ENCODE measurements at regions not wholly inside any gene's neighbourhood (a gene's known extent, or its start where the extent isn't known, plus 50 kb on each side); places are given as distances from the start of the nearest gene placed in this dataset.
A peak's percentile ranks its signal among the peaks of the same experiment; 100 is the strongest.

GRCh38 chr9:96031366-96031824, 155.9 kb downstream of the ERCC6L2 start:
- H3K9me3 ChIP-seq: no peaks in the 10 kb centered on the region
- no peak overlapping the region for H3K4me3 ChIP-seq
- H3K27ac ChIP-seq: peak overlapping the region in 2 of 4 donors; percentile 5 to 62
- peak; percentile 60 to 63 for DNase-seq (ENCODE audit: low spot score in 2 of 2)
- H3K36me3 ChIP-seq: no peaks in the 10 kb centered on the region
- peaks cover 0 to 35% (median 24%) of the 10 kb centered on the region in 4 donors for H3K4me1 ChIP-seq
- peaks cover 0 to 12% of the 10 kb centered on the region in 2 donors for H3K27me3 ChIP-seq
- 22 to 35% methylated on average over 5 to 6 of the region's 6 CpGs for WGBS, 2 donors
- TF ChIP-seq CTCF (IDR thresholded peaks at IDR 0.05) (no peak), POLR2A (IDR thresholded peaks at IDR 0.05) (no peak), EP300 (IDR thresholded peaks at IDR 0.05) (peak in 1 of 2 donors; percentile 55)

DNA sequence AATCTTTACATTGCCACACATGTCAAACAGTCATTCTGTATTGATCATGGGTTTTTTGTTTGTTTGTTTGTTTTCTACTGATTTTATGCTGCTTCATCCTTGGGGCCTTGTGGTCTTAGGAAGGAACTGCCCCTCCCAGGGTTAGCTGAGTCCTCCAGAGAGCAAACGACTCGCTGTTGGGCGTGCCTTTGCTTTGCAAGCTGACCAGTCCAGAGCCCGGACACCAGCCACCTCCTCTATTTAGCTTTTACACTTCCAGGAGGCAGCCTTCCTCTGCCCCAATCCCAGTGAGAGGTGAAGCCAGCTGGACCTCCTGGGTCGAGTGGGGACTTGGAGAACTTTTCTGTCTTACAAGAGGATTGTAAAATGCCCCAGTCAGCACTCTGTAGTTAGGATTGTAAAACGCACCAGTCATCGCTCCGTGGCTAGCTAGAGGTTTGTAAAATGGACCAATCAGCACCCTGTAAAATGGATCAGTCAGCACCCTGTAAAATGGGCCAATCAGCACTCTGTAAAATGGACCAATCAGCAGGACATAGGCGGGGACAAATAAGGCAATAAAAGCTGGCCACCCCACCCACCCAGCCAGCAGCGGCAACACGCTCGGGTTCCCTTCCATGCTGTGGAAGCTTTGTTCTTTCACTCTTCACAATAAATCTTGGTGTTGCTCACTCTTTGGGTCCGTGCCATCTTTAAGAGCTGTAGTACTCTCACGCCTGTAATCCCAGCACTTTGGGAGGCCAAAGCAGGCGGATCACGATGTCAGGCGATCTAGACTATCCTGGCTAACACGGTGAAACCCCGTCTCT, 154.4 kb downstream of the ERCC6L2 start:
- Histone ChIP-seq H3K27me3 (peaks cover 0 to 16% of the 10 kb centered on the region in 2 donors), H3K36me3 (no peaks in the 10 kb centered on the region), H3K9me3 (no peaks in the 10 kb centered on the region), H3K4me1 (peaks cover 0 to 38% (median 24%) of the 10 kb centered on the region in 4 donors), H3K4me3 (no peak overlapping the region), H3K27ac (peak overlapping the region in 1 of 4 donors; percentile 62)
- 88 to 91% methylated on average over 19 of the region's 19 CpGs for WGBS, 2 donors
- no peak for DNase-seq (ENCODE audit: low spot score in 2 of 2)
- TF ChIP-seq CTCF (IDR thresholded peaks at IDR 0.05) (no peak), POLR2A (IDR thresholded peaks at IDR 0.05) (no peak), EP300 (IDR thresholded peaks at IDR 0.05) (no peak)

- no peaks in the 10 kb centered on the region for H3K36me3 ChIP-seq
- H3K4me1 ChIP-seq: peaks cover 0 to 46% (median 25%) of the 10 kb centered on the region in 4 donors
- H3K27ac ChIP-seq: peak overlapping the region in 3 of 4 donors; percentile 62 to 81 (median 66)
- DNase-seq (ENCODE audit: low spot score in 2 of 2): no peak
- 14 to 21% methylated on average over 64 of the region's 72 CpGs for WGBS, 2 donors
- peak overlapping the region; percentile 20 to 54 (median 34) for H3K4me3 ChIP-seq
- TF ChIP-seq POLR2A (IDR thresholded peaks at IDR 0.05): no peak
- peak in 1 of 5 experiments; percentile 22 for TF ChIP-seq CTCF (IDR thresholded peaks at IDR 0.05)
- TF ChIP-seq EP300 (IDR thresholded peaks at IDR 0.05): no peak
- peaks cover 0 to 18% of the 10 kb centered on the region in 2 donors for H3K27me3 ChIP-seq
- H3K9me3 ChIP-seq: no peaks in the 10 kb centered on the region
Measured at GRCh38 chr9:96027251-96028131, 152.0 kb downstream of the ERCC6L2 start.

DNA sequence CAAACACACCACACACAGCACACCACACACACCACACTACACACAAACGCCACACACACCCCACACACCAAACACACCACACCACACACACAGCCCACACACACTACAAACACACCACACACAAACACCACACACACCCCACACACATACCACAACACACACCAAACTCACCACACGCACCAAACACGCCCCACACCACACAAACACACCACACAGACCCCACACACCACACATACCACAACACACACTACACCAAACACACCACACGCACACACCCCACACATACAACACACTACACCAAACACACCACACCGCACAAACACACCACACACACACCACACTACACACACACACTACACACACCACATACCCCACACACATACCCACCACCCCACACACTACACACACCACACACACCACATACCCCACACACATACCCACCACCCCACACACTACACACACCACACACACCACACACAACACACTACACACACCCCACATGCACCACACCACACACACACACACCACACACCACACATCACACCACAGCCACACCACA, 151.2 kb downstream of the ERCC6L2 start:
- Histone ChIP-seq H3K27ac (peak overlapping the region in 3 of 4 donors; percentile 62 to 81 (median 66)), H3K4me1 (peaks cover 0 to 50% (median 27%) of the 10 kb centered on the region in 4 donors), H3K4me3 (peak overlapping the region in 3 of 4 donors; percentile 30 to 54 (median 38)), H3K27me3 (peaks cover 0 to 26% of the 10 kb centered on the region in 2 donors), H3K36me3 (no peaks in the 10 kb centered on the region), H3K9me3 (no peaks in the 10 kb centered on the region)
- TF ChIP-seq EP300 (IDR thresholded peaks at IDR 0.05) (no peak), POLR2A (IDR thresholded peaks at IDR 0.05) (no peak)
- no peak for DNase-seq (ENCODE audit: low spot score in 2 of 2)
- 81 to 90% methylated on average over 5 of the region's 5 CpGs for WGBS, 2 donors

GRCh38 chr9:96025995-96026602, 150.6 kb downstream of the ERCC6L2 start:
- no peaks in the 10 kb centered on the region for H3K9me3 ChIP-seq
- H3K27ac ChIP-seq: no peak overlapping the region
- TF ChIP-seq POLR2A (IDR thresholded peaks at IDR 0.05) (no peak), EP300 (IDR thresholded peaks at IDR 0.05) (no peak), CTCF (IDR thresholded peaks at IDR 0.05) (no peak)
- DNase-seq (ENCODE audit: low spot score in 2 of 2): no peak
- H3K4me1 ChIP-seq: peaks cover 0 to 47% (median 24%) of the 10 kb centered on the region in 4 donors
- no peaks in the 10 kb centered on the region for H3K36me3 ChIP-seq
- H3K4me3 ChIP-seq: no peak overlapping the region
- WGBS, 2 donors: 75 to 83% methylated on average over 25 to 36 of the region's 36 CpGs
- H3K27me3 ChIP-seq: peaks cover 0 to 31% of the 10 kb centered on the region in 2 donors

Measured in tibial nerve (tissue), 4 donors.